Natural killer cell (primary cell): ENCODE measurements at regions not wholly inside any gene's neighbourhood (a gene's known extent, or its start where the extent isn't known, plus 50 kb on each side); places are given as distances from the start of the nearest gene placed in this dataset.

Experiments used
- ATAC-seq, 3 donors: fragments of 150-1000 bp in 2 of 3; fragments of 200-7000 bp in 1 of 3; cut with Tn5 transposase; 1 replicate in 1 of 3; 2 replicates in 2 of 3; pipeline ENCODE4 v1.10.0; 2021; ENCODE audit warnings: mild to moderate bottlenecking in 2 of 3, moderate library complexity in 2 of 3
- DNase-seq, 2 donors: peaks; one replicate each; pipeline versions ENCODE4 v3.0.0 to v3.0.0-alpha.2; 2013 to 2021; ENCODE audit warnings: mixed read lengths in 1 of 2
- H3K27ac ChIP-seq: one replicate; pipeline ENCODE4 v1.5.1; 2013; ENCODE audit warnings: mild to moderate bottlenecking, low read length
- H3K27me3 ChIP-seq: one replicate; pipeline ENCODE4 v1.6.1; 2013; ENCODE audit warnings: low read length; ENCODE audit not compliant: control insufficient read depth, insufficient read depth
- H3K36me3 ChIP-seq: one replicate; pipeline ENCODE4 v1.6.1; 2013; ENCODE audit warnings: low read length; ENCODE audit not compliant: control insufficient read depth, insufficient read depth
- H3K4me1 ChIP-seq: one replicate; pipeline ENCODE4 v1.6.1; 2013; ENCODE audit warnings: low read length; ENCODE audit not compliant: control insufficient read depth, insufficient read depth
- H3K4me3 ChIP-seq: one replicate; pipeline ENCODE4 v1.5.1; 2013; ENCODE audit warnings: low read length
- H3K9me3 ChIP-seq: one replicate; pipeline ENCODE4 v1.6.1; 2013; ENCODE audit warnings: low read length; ENCODE audit not compliant: control insufficient read depth, insufficient read depth
- H3K27ac Mint-ChIP-seq, 2 donors: one replicate each; pipeline ENCODE4 v1.8.0; 2022; ENCODE audit warnings: mild to moderate bottlenecking in 2 of 2, mixed read lengths in 2 of 2, moderate library complexity in 1 of 2
- H3K27me3 Mint-ChIP-seq, 2 donors: one replicate each; pipeline ENCODE4 v1.8.0; 2022; ENCODE audit warnings: low read depth in 2 of 2, mixed read lengths in 2 of 2
- H3K36me3 Mint-ChIP-seq: one replicate; pipeline ENCODE4 v1.8.0; 2022; ENCODE audit warnings: mixed read lengths
- H3K4me1 Mint-ChIP-seq, 2 donors: one replicate each; pipeline ENCODE4 v1.8.0; 2022; ENCODE audit warnings: mixed read lengths in 2 of 2
- H3K4me3 Mint-ChIP-seq: one replicate; pipeline ENCODE4 v1.8.0; 2022; ENCODE audit warnings: mild to moderate bottlenecking, moderate library complexity, mixed read lengths
- H3K9me3 Mint-ChIP-seq, 2 donors: one replicate each; pipeline ENCODE4 v1.8.0; 2022; ENCODE audit warnings: mixed read lengths in 2 of 2
- WGBS: methylation state at CpG from one replicate; pipeline ENCODE4 v1.1.7; 2013; ENCODE audit warnings: missing lambda C conversion rate; ENCODE audit not compliant: insufficient coverage; 5-methylcytosine and 5-hydroxymethylcytosine counted together
- intact Hi-C: fragments of 100-400 bp; cut with micrococcal nuclease; formaldehyde crosslinking; loops from one replicate; pipeline ENCODE4 v1.14.2; 2022
- TF ChIP-seq, protein P1 (sequence below): fragments of 200-600 bp; IDR thresholded peaks from one replicate; pipeline ENCODE4 v1.8.0; 2022; ENCODE audit warnings: antibody characterized with exemption

DNA sequence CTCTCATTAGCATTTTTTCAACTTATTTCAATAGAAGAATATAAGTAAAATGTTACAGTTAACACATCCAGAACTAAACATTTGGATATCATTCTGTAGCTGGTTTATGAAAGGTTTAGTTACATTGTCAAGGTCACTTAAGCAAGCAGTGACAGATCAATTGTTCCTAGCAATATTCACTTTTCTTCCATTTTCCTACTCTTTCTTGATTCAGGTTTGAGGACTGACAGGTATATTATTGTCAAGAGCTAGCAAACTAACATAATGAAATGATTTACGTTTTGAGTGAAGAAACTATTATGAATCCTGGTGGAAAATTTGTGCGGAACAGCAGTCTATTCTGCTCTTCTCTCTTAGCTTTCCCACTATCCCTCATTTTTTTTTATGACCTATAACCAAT, 220.4 kb upstream of the ADGRL4 start:
- TF ChIP-seq, protein P1, sequence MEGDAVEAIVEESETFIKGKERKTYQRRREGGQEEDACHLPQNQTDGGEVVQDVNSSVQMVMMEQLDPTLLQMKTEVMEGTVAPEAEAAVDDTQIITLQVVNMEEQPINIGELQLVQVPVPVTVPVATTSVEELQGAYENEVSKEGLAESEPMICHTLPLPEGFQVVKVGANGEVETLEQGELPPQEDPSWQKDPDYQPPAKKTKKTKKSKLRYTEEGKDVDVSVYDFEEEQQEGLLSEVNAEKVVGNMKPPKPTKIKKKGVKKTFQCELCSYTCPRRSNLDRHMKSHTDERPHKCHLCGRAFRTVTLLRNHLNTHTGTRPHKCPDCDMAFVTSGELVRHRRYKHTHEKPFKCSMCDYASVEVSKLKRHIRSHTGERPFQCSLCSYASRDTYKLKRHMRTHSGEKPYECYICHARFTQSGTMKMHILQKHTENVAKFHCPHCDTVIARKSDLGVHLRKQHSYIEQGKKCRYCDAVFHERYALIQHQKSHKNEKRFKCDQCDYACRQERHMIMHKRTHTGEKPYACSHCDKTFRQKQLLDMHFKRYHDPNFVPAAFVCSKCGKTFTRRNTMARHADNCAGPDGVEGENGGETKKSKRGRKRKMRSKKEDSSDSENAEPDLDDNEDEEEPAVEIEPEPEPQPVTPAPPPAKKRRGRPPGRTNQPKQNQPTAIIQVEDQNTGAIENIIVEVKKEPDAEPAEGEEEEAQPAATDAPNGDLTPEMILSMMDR, result no peak
- no peaks in the 10 kb centered on the region for H3K36me3 Mint-ChIP-seq
- ATAC-seq, result no peak
- H3K4me1 ChIP-seq, result no peaks in the 10 kb centered on the region
- H3K4me1 Mint-ChIP-seq, result no peaks in the 10 kb centered on the region
- H3K4me3 ChIP-seq, result no peak overlapping the region
- no peaks in the 10 kb centered on the region for H3K27me3 Mint-ChIP-seq
- no peak for DNase-seq
- peaks cover 11 to 13% of the 10 kb centered on the region in 2 donors for H3K9me3 Mint-ChIP-seq
- intact Hi-C loops, result no loop called here
- H3K27ac ChIP-seq, result no peak overlapping the region
- no peaks in the 10 kb centered on the region for H3K36me3 ChIP-seq
- H3K9me3 ChIP-seq, result peaks cover 3% of the 10 kb centered on the region
- no peaks in the 10 kb centered on the region for H3K27me3 ChIP-seq
- H3K27ac Mint-ChIP-seq, result no peak overlapping the region
- 72% methylated on average over 2 of the region's 2 CpGs for WGBS
- no peak overlapping the region for H3K4me3 Mint-ChIP-seq

DNA sequence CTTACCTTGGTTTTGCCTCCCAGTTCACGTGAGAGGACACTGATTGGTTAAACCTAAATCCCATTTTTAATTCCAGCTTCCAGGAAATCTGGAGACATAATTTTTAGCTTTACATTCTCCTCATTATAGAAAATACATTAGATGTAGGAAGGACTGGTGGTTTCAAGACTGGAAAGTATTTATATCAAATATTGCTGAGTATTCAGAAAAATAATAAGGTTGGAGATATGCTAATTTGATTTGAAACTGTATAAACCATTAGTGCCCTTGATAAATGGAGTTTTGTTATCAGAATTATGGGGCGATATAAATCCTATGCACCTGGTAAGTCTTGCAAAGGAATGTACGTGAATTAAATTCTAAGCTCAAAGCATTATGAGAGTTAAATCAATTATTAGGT, 218.0 kb upstream of the ADGRL4 start:
- DNase-seq (no peak), ATAC-seq (no peak)
- Mint-ChIP-seq H3K36me3 (no peaks in the 10 kb centered on the region), H3K4me1 (no peaks in the 10 kb centered on the region), H3K4me3 (no peak overlapping the region), H3K27me3 (no peaks in the 10 kb centered on the region), H3K27ac (no peak overlapping the region), H3K9me3 (peaks cover 16 to 19% of the 10 kb centered on the region in 2 donors)
- no peaks in the 10 kb centered on the region for H3K4me1 ChIP-seq
- H3K27ac ChIP-seq, result no peak overlapping the region
- no peak overlapping the region for H3K4me3 ChIP-seq
- no peaks in the 10 kb centered on the region for H3K27me3 ChIP-seq
- intact Hi-C loops, result no loop called here
- TF ChIP-seq, protein P1, result no peak
- H3K36me3 ChIP-seq, result no peaks in the 10 kb centered on the region
- H3K9me3 ChIP-seq, result peaks cover 6% of the 10 kb centered on the region
- 60% methylated on average over 3 of the region's 3 CpGs for WGBS

DNA sequence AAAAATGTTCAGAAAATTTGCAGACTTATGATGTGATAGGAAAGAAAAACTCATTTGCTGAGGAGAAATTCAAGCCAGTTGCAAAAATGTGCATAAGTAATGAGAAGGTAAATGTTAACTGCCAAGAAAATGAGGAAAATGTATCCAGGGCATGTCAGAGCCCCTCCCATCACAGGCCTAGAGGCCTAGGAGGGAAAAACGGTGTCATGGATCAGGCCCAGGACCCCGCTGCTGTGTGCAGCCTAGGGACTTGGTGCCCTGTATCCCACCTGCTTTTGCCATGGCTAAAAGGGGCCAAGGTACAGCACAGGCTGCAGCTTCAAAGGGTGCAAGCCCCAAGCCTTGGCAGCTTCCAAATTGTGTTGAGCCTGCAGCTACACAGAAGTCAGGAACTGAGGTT, 214.0 kb upstream of the ADGRL4 start:
- 68% methylated on average over 2 of the region's 2 CpGs for WGBS

DNA sequence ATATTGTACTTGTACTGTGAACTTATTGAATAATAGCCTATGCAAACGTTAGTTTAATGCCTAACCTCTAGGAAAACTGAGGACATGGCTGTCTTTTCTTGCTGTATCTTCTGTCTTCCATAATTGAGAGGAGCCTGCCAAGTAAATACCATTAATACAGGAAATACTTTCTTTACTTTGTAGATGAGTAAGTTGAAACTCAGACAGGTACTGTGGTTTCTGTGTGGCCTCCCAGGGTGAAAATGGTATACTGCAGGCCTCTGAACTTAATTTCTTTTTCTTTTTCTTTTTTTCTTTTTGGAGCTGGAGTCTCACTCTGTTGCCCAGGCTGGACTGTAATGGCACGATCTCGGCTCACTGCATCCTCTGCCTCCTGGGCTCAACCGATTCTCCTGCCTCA, 208.8 kb upstream of the ADGRL4 start:
- no peak overlapping the region for H3K4me3 ChIP-seq
- no peak for DNase-seq
- peaks cover 14 to 24% of the 10 kb centered on the region in 2 donors for H3K9me3 Mint-ChIP-seq
- no peak overlapping the region for H3K27ac Mint-ChIP-seq
- no peak overlapping the region for H3K4me3 Mint-ChIP-seq
- no peaks in the 10 kb centered on the region for H3K27me3 ChIP-seq
- 86% methylated on average over 4 of the region's 4 CpGs for WGBS
- no peaks in the 10 kb centered on the region for H3K4me1 ChIP-seq
- intact Hi-C loops, result no loop called here
- no peak for ATAC-seq
- no peaks in the 10 kb centered on the region for H3K9me3 ChIP-seq
- no peaks in the 10 kb centered on the region for H3K27me3 Mint-ChIP-seq
- no peak overlapping the region for H3K27ac ChIP-seq
- H3K4me1 Mint-ChIP-seq, result no peaks in the 10 kb centered on the region
- no peaks in the 10 kb centered on the region for H3K36me3 ChIP-seq
- no peaks in the 10 kb centered on the region for H3K36me3 Mint-ChIP-seq
- TF ChIP-seq, protein P1, result no peak

More for the DNA sequence above, 214.0 kb upstream of the ADGRL4 start:
- no peaks in the 10 kb centered on the region for H3K36me3 Mint-ChIP-seq
- no peaks in the 10 kb centered on the region for H3K27me3 ChIP-seq
- H3K9me3 Mint-ChIP-seq, result peaks cover 7 to 15% of the 10 kb centered on the region in 2 donors
- no peak overlapping the region for H3K27ac ChIP-seq
- H3K4me3 ChIP-seq, result no peak overlapping the region
- no peak overlapping the region for H3K4me3 Mint-ChIP-seq
- no peaks in the 10 kb centered on the region for H3K27me3 Mint-ChIP-seq
- H3K27ac Mint-ChIP-seq, result no peak overlapping the region
- H3K36me3 ChIP-seq, result no peaks in the 10 kb centered on the region
- DNase-seq (no peak), ATAC-seq (no peak)
- peaks cover 6% of the 10 kb centered on the region for H3K9me3 ChIP-seq
- H3K4me1 Mint-ChIP-seq, result no peaks in the 10 kb centered on the region
- TF ChIP-seq, protein P1, result no peak
- intact Hi-C loops, result no loop called here
- H3K4me1 ChIP-seq, result no peaks in the 10 kb centered on the region
